Loucy (cell line): ENCODE measurements at regions not wholly inside any gene's neighbourhood (a gene's known extent, or its start where the extent isn't known, plus 50 kb on each side); places are given as distances from the start of the nearest gene placed in this dataset.

ENCODE experiments used
- H2AFZ ChIP-seq: fragments of 200-600 bp; sonication (generic); 2 replicates; pipeline ENCODE4 v1.6.0; 2016; ENCODE audit warnings: antibody characterized with exemption, mild to moderate bottlenecking, low read length, moderate library complexity
- H3F3A ChIP-seq: fragments of 200-600 bp; 2 replicates; pipeline ENCODE4 v1.6.0; 2016; ENCODE audit warnings: antibody characterized with exemption, low read depth, mild to moderate bottlenecking
- H3K27me3 ChIP-seq: fragments of 200-600 bp; sonication (generic); 2 replicates; pipeline ENCODE4 v1.6.1; 2014; ENCODE audit warnings: low read length, mild to moderate bottlenecking; ENCODE audit not compliant: insufficient read depth, poor library complexity, severe bottlenecking
- H3K36me3 ChIP-seq: fragments of 200-600 bp; sonication (generic); 2 replicates; pipeline ENCODE4 v1.6.1; 2016; ENCODE audit warnings: low read length; ENCODE audit not compliant: insufficient read depth
- H3K4me1 ChIP-seq: fragments of 200-600 bp; sonication (generic); 2 replicates; pipeline ENCODE4 v1.5.1; 2014; ENCODE audit warnings: low read length, mild to moderate bottlenecking; ENCODE audit not compliant: insufficient read depth, poor library complexity, severe bottlenecking
- H3K4me2 ChIP-seq: fragments of 200-600 bp; sonication (generic); 2 replicates; pipeline ENCODE4 v1.6.0; 2014; ENCODE audit warnings: antibody characterized with exemption, low read length, low read depth, mild to moderate bottlenecking; ENCODE audit not compliant: poor library complexity, severe bottlenecking
- H3K4me3 ChIP-seq: fragments of 200-600 bp; sonication (generic); 2 replicates; pipeline ENCODE4 v1.5.1; 2014; ENCODE audit warnings: low read length, mild to moderate bottlenecking, mixed read lengths; ENCODE audit not compliant: poor library complexity, severe bottlenecking
- H3K79me2 ChIP-seq: fragments of 200-600 bp; sonication (generic); 2 replicates; pipeline ENCODE4 v1.6.1; 2014; ENCODE audit warnings: low read length; ENCODE audit not compliant: insufficient read depth
- H3K9ac ChIP-seq: fragments of 200-600 bp; sonication (generic); 2 replicates; pipeline ENCODE4 v1.6.0; 2014; ENCODE audit warnings: mild to moderate bottlenecking, low read depth, low read length, moderate library complexity; ENCODE audit not compliant: poor library complexity, severe bottlenecking
- H3K9me2 ChIP-seq: fragments of 200-600 bp; sonication (generic); replicated peaks from 2 replicates; pipeline ENCODE4 v1.6.1; 2016; ENCODE audit warnings: low read depth, low read length, mixed read lengths
- H3K9me3 ChIP-seq: fragments of 200-600 bp; sonication (generic); 2 replicates; pipeline ENCODE4 v1.6.1; 2014; ENCODE audit warnings: mild to moderate bottlenecking, antibody characterized with exemption, low read length, low read depth; ENCODE audit not compliant: insufficient read depth
- H4K20me1 ChIP-seq: fragments of 200-600 bp; sonication (generic); 2 replicates; pipeline ENCODE4 v1.6.0; 2014; ENCODE audit warnings: antibody characterized with exemption, low read length, mild to moderate bottlenecking; ENCODE audit not compliant: insufficient read depth, poor library complexity, severe bottlenecking
- CTCF ChIP-seq: fragments of 200-600 bp; sonication (generic); conservative IDR thresholded peaks from 2 replicates; pipeline ENCODE4 v1.5.1; 2014; ENCODE audit warnings: mild to moderate bottlenecking, antibody characterized with exemption, low read length
- EZH2phosphoT487 ChIP-seq: fragments of 200-600 bp; IDR thresholded peaks from 2 replicates; pipeline ENCODE4 v1.6.1; 2018; ENCODE audit warnings: antibody characterized with exemption, mild to moderate bottlenecking, moderate library complexity, borderline replicate concordance

GRCh38 chr5:68947986-68948385 lies 145.8 kb upstream of the SLC30A5 start:
- TF ChIP-seq CTCF (no peak), EZH2phosphoT487 (no peak)
- H3K27me3 ChIP-seq, result no peaks in the 10 kb centered on the region
- no peak overlapping the region for H3K9ac ChIP-seq
- no peaks in the 10 kb centered on the region for H4K20me1 ChIP-seq
- H3K9me2 ChIP-seq, result no peaks in the 10 kb centered on the region
- H3K9me3 ChIP-seq, result no peaks in the 10 kb centered on the region
- no peak overlapping the region for H2AFZ ChIP-seq
- H3K36me3 ChIP-seq, result no peaks in the 10 kb centered on the region
- H3F3A ChIP-seq, result no peaks in the 10 kb centered on the region
- H3K4me3 ChIP-seq, result no peak overlapping the region
- no peaks in the 10 kb centered on the region for H3K79me2 ChIP-seq
- H3K4me2 ChIP-seq, result no peak overlapping the region
- no peaks in the 10 kb centered on the region for H3K4me1 ChIP-seq

- H3K9me2 ChIP-seq, result no peaks in the 10 kb centered on the region
- H3K9me3 ChIP-seq, result no peaks in the 10 kb centered on the region
- no peaks in the 10 kb centered on the region for H4K20me1 ChIP-seq
- H3K79me2 ChIP-seq, result no peaks in the 10 kb centered on the region
- H3K36me3 ChIP-seq, result no peaks in the 10 kb centered on the region
- no peaks in the 10 kb centered on the region for H3F3A ChIP-seq
- no peak overlapping the region for H3K4me3 ChIP-seq
- no peak overlapping the region for H3K4me2 ChIP-seq
- H3K4me1 ChIP-seq, result no peaks in the 10 kb centered on the region
- no peaks in the 10 kb centered on the region for H3K27me3 ChIP-seq
- no peak for TF ChIP-seq EZH2phosphoT487
- TF ChIP-seq CTCF, result no peak
- H3K9ac ChIP-seq, result no peak overlapping the region
- no peak overlapping the region for H2AFZ ChIP-seq
These were observed 144.6 kb upstream of the SLC30A5 start for GRCh38 chr5:68949256-68949655.

GRCh38 chr5:68949711-68950110 lies 144.1 kb upstream of the SLC30A5 start:
- H2AFZ ChIP-seq, result no peak overlapping the region
- no peaks in the 10 kb centered on the region for H3K9me3 ChIP-seq
- no peaks in the 10 kb centered on the region for H3K4me1 ChIP-seq
- no peaks in the 10 kb centered on the region for H3K36me3 ChIP-seq
- no peaks in the 10 kb centered on the region for H4K20me1 ChIP-seq
- H3K4me2 ChIP-seq, result no peak overlapping the region
- H3F3A ChIP-seq, result no peaks in the 10 kb centered on the region
- TF ChIP-seq CTCF (no peak), EZH2phosphoT487 (no peak)
- no peak overlapping the region for H3K9ac ChIP-seq
- no peak overlapping the region for H3K4me3 ChIP-seq
- H3K9me2 ChIP-seq, result no peaks in the 10 kb centered on the region
- no peaks in the 10 kb centered on the region for H3K79me2 ChIP-seq
- H3K27me3 ChIP-seq, result no peaks in the 10 kb centered on the region
